NCI-H146 treated with DMSO at 0.1 percent for 48 hours (cell line): ENCODE measurements at regions not wholly inside any gene's neighbourhood (a gene's known extent, or its start where the extent isn't known, plus 50 kb on each side); places are given as distances from the start of the nearest gene placed in this dataset.

ENCODE experiments used
- DNase-seq: peaks from one replicate; lab custom pipeline; 2025; ENCODE audit not compliant: unreplicated experiment; lab: John Stamatoyannopoulos, UW

- no peak for DNase-seq
Observed at GRCh38 chr2:43023791-43024514, 202.5 kb downstream of the ZFP36L2 start.

GRCh38 chr2:43022896-43023295 is 203.5 kb downstream of the ZFP36L2 start:
- DNase-seq, result no peak

GRCh38 chr2:43021791-43022509 is 204.5 kb downstream of the ZFP36L2 start:
- no peak for DNase-seq

GRCh38 chr2:43020990-43021669 is 205.3 kb downstream of the ZFP36L2 start:
- no peak for DNase-seq

GRCh38 chr2:43020296-43020695 is 206.1 kb downstream of the ZFP36L2 start:
- DNase-seq, result no peak

GRCh38 chr2:43019536-43020183 is 206.7 kb downstream of the ZFP36L2 start:
- no peak for DNase-seq

GRCh38 chr2:43019025-43019367 is 207.4 kb downstream of the ZFP36L2 start:
- DNase-seq, result no peak

GRCh38 chr2:43018179-43019024 is 208.0 kb downstream of the ZFP36L2 start:
- no peak for DNase-seq

- no peak for DNase-seq
Observed at GRCh38 chr2:43013821-43014345, 212.5 kb downstream of the ZFP36L2 start.

- DNase-seq, result no peak
Observed at GRCh38 chr2:43012966-43013365, 213.4 kb downstream of the ZFP36L2 start.

- DNase-seq, result no peak
Observed at GRCh38 chr2:43011158-43011491, 215.3 kb downstream of the ZFP36L2 start.

GRCh38 chr2:43010438-43011157 is 215.8 kb downstream of the ZFP36L2 start:
- DNase-seq, result no peak

GRCh38 chr2:43009448-43009847 is 217.0 kb downstream of the ZFP36L2 start:
- no peak for DNase-seq

GRCh38 chr2:43008388-43008787 is 216.0 kb upstream of the HAAO start:
- DNase-seq, result no peak

GRCh38 chr2:43007901-43008300 is 215.5 kb upstream of the HAAO start:
- DNase-seq, result no peak

GRCh38 chr2:43006834-43007543 is 214.6 kb upstream of the HAAO start:
- no peak for DNase-seq

- DNase-seq, result no peak
Observed at GRCh38 chr2:43005975-43006833, 213.8 kb upstream of the HAAO start.

GRCh38 chr2:43005245-43005974 is 213.0 kb upstream of the HAAO start:
- no peak for DNase-seq
